Anterior cingulate cortex (tissue), 58 donors: ENCODE measurements at regions not wholly inside any gene's neighbourhood (a gene's known extent, or its start where the extent isn't known, plus 50 kb on each side); places are given as distances from the start of the nearest gene placed in this dataset.
"Not testable (repeated sequence)": the region's sequence is repeated elsewhere in the genome, so short reads cannot be mapped to it uniquely, and the experiment has no call there.

Experiments used
- DNase-seq, 58 donors: peaks; one replicate each; lab custom pipeline; 2025; lab: John Stamatoyannopoulos, UW

- no peak for DNase-seq
These were observed 412.1 kb upstream of the ADAMTSL1 start for GRCh38 chr9:18061856-18062255.

- no peak for DNase-seq
These were observed 410.0 kb upstream of the ADAMTSL1 start for GRCh38 chr9:18063856-18064390.

GRCh38 chr9:18066608-18067007 is 407.3 kb upstream of the ADAMTSL1 start:
- not testable (repeated sequence) for DNase-seq

DNA sequence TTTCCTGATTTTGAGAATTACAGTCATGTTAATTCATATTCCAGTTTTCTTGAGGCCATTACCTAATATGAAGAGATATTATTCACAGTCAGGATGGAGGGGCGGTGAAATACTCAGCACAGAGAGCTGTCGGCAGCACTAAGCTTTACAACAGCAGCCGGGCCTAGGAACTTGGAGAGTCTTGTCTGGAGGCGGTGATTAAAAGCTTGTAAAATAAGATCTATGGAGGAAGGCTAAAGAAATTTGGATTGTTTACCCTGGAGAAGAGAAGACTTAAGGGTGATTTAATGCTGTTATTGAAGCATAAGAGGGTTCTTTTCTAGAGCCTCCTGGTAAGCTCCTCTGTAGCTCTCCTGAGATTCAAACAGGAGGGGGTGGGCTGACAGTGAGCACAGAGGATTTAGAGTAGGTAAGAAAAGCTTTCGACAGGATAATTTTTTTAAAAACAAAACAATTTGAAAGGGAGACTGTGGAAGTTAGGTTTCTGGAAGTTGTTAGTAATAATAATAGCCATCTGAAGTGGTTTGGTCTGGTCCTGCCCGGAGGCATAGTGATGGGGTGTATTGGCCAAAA is 406.3 kb upstream of the ADAMTSL1 start:
- DNase-seq: no peak

DNA sequence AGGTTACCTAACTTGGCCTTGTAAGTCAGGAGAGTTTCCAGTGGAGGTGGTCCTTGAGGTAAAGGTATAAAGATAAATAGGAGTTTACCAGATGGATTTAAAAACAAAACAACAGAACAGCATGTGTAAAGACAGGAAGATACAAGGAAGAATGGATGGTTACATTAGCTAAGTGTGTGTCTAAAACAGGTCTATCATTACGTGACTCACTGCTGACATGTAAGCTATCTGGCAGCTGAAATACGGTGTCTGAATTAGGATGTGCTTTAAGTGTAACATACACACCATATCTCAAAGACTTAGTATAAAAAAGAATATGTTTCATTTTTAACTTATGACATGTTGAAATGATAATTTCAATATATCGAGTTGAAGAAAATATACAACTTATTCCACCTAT is 405.1 kb upstream of the ADAMTSL1 start:
- DNase-seq: no peak

GRCh38 chr9:18071651-18072060 is 402.3 kb upstream of the ADAMTSL1 start:
- DNase-seq: no peak

DNA sequence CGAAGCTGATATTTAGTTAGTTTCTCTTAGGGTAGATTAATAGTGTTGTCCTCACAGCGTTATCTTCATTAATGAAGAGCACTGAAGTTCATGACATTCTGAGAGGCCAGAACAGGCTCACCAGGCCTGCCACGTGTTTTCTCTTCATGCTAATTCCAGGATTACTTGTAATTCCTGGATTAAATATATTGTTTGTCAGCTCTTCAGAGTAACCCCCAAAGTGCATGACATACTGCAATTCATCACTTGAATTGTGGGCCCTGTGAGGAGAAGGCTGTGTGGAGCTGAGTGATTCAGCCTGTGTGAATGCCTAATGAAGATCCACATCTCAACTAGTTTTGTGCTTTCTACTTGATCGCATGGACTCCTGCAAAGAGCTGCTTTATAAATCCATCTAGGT is 401.0 kb upstream of the ADAMTSL1 start:
- no peak for DNase-seq

GRCh38 chr9:18074041-18074440 is 399.9 kb upstream of the ADAMTSL1 start:
- DNase-seq: no peak

GRCh38 chr9:18075253-18075952 is 398.6 kb upstream of the ADAMTSL1 start:
- no peak for DNase-seq

- no peak for DNase-seq
These were observed 395.8 kb upstream of the ADAMTSL1 start for GRCh38 chr9:18077941-18078678.

GRCh38 chr9:18092138-18092537 is 381.8 kb upstream of the ADAMTSL1 start:
- no peak for DNase-seq

GRCh38 chr9:18106006-18106560 is 367.9 kb upstream of the ADAMTSL1 start:
- DNase-seq: peak in 1 of 58 donors; percentile 1

DNA sequence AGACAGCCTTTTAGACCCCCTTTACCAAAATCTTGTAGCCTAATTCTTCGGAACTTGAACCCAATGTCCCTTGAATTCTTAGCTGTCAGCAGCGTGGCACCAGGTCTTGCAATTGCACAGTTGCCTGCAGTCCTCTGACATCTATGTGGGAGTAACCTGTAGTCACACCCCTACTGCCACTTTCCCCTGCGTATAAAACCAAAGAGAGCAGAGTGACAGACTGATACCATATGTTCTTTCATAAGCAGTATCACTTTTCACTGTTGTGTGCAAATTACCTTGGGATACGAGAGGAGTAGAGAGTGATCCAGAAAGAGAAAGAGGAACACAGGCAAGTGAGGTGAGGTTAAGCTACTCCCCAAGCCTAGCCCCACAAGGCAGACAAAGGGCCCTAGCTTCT is 364.3 kb upstream of the ADAMTSL1 start:
- no peak for DNase-seq

GRCh38 chr9:18111146-18111545 is 362.8 kb upstream of the ADAMTSL1 start:
- no peak for DNase-seq

- peak in 2 of 58 donors; percentile 0 to 3 for DNase-seq
These were observed 359.1 kb upstream of the ADAMTSL1 start for GRCh38 chr9:18114559-18115475.

- DNase-seq: no peak
These were observed 355.7 kb upstream of the ADAMTSL1 start for GRCh38 chr9:18118268-18118667.

GRCh38 chr9:18122171-18122570 is 351.8 kb upstream of the ADAMTSL1 start:
- DNase-seq: no peak

- no peak for DNase-seq
These were observed 349.2 kb upstream of the ADAMTSL1 start for GRCh38 chr9:18124760-18125159.

- DNase-seq: no peak
These were observed 347.0 kb upstream of the ADAMTSL1 start for GRCh38 chr9:18126831-18127498.

- DNase-seq: no peak
These were observed 346.5 kb upstream of the ADAMTSL1 start for GRCh38 chr9:18127499-18127875.
